GM21786 (cell line): ENCODE measurements at regions not wholly inside any gene's neighbourhood (a gene's known extent, or its start where the extent isn't known, plus 50 kb on each side); places are given as distances from the start of the nearest gene placed in this dataset.

ENCODE experiments used
- ATAC-seq: cut with Tn5 transposase; IDR thresholded peaks from one replicate; pipeline ENCODE4 v1.9.1; 2021; ENCODE audit not compliant: unreplicated experiment

DNA sequence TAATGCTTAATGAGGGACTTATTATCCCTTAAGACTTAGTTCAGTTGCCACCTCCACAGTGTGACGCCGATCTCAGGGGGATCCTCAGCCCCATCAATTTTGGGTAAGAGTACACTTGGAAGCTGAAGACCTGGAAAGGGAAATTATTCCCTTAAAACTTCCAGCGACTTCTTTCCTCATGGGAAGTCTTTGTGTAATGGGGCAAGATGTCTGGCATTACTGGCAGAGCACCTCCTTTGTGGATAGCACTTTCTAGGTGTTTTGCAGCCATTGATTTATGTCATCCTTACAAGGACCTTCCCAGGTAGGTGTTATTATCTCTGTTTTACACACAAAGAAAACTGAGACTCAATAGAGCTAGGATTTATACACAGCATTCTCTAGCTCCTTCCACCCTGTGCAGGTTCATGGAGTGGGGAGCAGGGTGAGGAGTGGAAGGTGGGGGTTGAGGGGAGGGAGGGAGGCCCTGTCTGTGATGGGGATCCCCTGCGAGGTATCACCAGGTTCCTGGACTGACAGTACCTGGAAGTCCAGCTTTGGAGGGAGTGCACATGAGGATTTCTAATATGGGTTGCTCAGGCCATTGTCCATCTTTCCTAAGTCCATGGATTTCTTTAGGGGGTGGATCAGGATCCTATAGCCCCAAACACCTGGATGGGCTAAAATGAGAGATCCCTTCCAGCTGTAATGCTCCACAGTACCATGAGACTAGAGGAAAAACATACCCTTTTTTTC lies 79.4 kb downstream of the MYCN start:
- ATAC-seq: no peak

DNA sequence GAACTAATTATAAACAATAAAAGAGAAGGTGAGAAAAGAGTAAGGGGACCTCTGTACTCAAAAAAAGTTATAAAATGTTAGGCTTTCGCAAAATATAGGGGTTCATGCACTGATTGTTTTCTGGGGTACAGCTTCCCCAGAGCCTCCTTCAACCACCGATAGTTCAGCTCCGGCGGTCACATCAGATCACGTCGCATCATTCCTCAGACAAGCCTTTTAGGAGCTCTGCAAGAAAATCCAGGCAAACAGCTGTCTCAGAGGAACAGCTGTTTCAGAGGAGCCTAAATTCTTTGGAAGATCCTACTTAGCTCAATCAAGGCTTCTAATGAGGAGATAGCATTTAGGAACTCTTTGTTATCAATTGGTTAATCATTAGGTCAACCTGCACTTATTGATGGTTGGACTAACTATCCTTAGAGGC lies 78.7 kb downstream of the MYCN start:
- no peak for ATAC-seq

DNA sequence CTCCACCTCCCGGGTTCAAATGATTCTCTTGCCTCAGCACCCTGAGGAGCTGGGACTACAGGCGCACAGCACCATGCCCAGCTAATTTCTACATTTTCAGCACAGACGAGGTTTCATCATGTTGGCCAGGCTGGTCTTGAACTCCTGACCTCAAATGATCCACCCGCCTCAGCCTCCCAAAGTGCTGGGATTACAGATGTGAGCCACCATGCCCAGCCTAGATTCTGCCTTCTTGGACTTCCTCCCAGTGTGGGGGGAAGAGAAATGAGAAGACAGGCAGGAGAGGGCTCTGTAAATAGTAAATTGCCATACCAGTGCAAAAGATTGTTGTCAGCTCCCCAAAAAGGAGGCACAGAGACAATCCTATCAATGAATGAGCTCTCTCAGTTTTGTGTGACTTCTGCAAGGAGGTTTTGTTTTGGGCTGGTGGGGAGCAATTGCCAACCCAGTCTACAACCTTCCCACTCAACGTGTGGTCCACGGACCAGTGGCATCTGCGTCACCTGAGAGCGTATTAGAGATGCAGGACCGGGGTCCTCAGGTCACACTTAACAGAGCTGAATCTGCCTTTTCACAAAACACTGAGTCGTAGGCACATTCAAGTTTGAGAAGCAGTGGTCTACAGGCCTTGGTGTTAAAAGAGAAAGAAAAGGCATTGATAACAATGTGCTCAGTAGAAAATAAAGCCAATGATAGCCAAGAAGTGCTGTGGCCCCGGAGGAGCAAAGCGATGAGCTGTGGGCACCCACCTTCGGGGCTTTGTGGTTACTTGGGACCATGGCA lies 78.1 kb downstream of the MYCN start:
- no peak for ATAC-seq

DNA sequence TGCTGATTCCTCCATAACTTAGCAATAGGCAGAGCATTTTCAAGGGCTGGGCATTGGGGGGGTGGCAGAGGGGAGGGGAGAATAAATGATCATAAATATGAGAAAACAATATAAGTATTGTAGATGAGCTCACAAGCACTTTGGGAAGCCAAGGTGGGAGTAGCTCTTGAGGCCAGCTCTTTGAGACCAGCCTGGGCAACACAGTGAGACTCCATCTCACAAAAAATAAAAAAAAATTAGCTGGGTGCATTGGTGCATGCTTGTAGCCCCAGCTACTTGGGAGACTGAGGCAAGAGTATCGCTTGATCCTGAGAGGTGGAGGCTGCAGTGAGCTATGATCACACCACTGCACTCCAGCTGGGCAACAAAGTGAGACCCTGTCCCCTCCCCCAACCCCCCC lies 75.9 kb downstream of the MYCN start:
- no peak for ATAC-seq

DNA sequence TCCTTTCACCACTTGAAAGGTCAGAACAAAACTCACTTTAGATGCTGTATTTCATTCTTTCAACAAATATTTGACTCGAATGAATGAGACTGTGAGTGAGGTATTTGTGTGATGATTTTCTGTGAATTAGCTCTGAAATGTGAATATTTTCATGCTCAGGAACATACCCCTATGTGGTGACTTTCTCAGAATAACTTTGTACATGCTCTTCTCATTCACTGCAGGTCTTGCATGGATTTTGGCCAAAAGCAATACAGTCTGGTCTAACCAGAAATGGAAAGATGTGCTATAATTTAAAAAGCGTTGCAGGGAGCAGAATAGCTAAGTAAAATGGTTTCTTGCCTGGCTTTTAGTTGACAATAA lies 75.5 kb downstream of the MYCN start:
- no peak for ATAC-seq

DNA sequence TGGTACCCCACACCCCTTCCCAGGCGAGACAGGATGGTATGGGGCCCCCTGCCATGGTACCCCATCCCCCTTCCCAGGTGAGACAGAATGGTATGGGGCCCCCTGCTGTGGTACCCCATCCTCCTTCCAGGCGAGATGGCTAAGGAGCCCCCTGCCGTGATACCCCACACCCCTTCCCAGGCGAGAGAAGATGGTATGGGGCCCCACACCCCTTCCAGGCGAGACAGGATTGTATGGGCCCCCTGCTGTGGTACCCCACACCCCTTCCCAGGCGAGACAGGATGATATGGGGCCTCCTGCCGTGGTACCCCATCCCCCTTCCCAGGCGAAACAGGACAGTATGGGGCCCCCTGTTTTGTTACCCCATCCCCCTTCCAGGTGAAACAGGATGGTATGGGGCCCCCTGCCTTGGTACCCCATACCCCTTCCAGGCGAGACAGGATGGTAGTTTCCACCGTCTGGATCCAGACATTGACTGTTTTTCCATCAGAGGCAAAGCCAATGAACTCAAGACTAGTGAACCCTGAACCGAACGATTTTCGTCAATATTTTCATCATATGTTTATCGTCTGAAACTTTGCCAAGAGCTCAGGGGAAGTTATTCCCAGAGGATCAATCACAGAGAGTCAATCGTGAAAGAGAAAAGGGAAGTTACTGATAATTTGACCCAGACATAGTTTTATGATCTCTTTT lies 75.0 kb downstream of the MYCN start:
- ATAC-seq: no peak

DNA sequence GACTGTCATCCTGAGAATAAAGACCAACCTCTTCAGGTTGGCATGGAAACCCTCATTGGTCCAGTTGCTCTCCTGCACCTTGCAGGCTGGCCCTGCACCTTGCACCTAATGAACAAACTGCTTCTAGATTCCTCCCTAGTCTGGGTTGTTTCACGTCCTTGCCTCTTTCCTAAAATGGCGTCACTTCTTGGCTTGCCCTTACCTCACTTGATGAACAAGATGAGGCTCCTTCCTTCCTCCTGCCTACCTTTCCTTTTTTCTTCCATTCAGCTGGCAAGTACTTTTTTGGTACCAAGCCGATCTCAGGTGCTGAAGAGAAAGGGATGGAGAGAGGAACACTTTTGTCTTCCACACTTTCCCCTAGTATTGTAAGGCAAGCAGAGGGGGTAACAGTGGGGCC lies 74.5 kb downstream of the MYCN start:
- no peak for ATAC-seq

DNA sequence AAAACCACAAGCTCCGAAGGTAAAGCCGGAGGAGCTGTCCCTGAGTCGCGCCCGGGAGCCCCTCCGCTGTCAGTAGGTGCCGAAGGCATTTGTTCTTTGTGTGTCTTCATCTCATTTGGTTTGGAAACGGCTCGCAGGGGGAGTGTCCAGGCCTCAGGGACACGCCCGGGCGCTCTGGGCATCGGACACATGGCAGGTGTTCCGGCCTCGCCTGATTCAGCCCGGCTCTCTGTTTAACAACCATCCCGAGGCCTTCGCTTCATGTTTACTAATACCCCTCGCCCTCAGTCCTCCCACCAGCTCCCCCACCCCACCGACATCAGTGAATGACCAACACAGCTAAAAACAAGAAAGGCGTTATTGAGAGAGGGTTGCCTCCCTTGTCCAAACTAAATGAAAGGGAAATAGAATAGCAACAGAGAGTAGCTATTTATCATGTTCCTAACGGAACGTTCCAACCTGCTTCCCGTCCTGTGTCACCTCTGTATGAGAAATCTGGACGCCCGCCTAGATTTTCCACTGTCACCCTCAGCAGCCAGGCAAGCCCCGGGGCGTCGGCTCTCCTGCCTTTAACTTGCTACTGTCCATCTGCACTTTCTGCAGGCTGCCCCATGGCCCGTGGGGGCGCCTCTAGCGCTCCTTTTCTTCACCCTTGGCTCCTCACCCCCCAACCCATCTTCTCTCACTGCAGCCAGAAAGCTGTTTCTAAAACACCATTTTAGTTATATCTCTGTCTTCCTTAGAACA lies 73.9 kb downstream of the MYCN start:
- no peak for ATAC-seq

DNA sequence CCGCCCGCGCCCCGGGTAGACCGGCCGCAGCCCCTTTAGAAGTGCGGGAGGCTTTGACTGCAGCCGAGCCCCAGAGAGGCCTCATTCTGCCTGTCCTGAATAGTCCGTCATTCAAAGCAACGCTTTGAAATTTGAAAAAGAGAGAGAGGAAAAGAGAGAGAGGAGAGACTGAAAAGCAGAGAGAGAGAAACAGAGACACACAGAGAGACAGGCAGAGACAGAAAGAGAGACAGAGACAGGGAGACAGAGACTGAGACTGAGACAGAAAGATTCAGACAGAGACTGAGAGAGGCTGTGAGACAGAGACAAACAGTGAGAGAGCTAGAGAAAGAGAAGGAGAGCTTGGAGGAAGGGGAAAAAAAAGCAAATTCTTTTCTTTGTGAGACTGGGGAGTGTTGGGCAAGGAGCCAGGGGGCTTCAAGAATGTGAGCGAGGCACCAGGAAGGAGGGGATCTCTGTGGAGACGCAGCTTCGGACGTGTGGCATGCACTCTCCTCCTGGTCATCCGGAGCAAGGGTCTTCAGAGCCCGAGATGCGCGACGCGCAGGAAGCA lies 73.1 kb downstream of the MYCN start:
- ATAC-seq: no peak

DNA sequence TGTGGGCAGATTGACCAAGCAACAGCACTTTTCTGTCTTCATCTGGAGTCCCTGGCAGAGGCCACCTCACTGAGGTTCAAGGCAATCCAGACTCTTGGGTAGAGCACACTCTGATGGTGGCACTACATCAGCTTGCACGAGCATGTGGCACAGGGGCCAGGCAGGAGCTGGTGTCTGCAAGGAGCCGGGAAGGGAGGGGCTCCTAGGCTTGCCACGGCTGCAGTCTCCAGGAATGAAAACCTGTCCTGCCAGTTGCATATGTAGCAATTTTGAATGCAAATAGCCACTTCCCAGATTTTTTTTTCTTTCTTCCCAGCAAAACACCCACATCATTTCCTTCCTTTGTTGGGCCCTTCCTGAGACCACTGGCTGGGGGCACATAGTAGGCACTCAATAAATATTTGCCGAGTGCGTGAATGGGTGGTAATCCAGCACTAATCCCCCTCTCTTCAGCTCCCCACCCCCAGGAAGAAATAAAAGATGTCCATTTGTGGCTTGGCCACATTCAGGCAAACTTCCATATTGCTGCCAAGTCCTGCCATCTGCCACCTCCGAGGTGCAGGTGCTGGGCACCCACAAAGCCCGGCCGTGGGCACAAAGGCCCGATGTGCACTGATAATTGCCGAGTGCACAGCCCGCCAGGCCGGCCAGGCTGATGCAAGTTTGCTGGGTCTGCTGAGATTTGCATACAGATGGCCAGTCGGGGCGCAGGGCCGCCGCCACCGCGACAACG lies 72.4 kb downstream of the MYCN start:
- no peak for ATAC-seq

DNA sequence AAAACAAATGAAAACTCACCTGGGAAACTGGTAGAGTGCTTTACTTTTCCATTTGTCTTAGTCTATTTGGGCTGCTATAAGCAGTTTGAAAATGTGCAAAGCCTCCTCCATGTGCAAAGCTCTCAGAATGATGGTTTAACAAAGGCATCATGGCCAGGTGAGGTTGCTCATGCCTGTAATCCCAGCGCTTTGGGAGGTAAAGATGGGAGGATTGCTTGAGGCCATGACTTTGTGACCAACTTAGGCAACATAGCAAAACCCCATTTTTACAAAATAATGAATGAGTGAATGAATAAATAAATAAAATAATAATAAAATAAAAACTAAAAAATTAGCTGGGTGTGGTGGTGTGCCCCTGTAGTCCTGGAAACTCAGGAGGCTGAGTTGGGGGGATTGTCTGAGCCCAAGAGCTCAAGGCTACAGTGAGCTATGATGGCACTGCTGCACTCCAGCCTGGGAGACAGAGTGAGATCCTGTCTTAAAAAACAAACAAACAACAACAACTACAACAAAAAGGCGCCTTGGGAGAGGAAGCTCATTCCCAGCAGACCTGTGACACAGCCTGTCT lies 71.8 kb downstream of the MYCN start:
- no peak for ATAC-seq

DNA sequence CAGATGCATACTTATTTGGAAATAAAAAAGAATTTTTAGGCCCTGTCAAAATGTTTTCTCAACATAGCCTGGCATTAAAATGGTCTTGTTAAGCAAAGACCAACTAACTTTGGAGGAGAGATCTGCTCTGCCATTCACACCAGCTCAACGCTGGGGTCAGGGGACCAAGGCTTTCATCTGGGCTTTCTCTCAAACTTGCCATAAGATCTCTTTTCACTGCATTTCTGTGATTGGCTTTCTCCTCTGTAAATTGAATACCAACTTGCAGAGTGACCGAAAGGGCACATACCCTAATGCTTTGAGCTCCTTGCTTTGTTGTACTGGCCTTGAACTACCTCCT lies 71.2 kb downstream of the MYCN start:
- ATAC-seq: no peak

DNA sequence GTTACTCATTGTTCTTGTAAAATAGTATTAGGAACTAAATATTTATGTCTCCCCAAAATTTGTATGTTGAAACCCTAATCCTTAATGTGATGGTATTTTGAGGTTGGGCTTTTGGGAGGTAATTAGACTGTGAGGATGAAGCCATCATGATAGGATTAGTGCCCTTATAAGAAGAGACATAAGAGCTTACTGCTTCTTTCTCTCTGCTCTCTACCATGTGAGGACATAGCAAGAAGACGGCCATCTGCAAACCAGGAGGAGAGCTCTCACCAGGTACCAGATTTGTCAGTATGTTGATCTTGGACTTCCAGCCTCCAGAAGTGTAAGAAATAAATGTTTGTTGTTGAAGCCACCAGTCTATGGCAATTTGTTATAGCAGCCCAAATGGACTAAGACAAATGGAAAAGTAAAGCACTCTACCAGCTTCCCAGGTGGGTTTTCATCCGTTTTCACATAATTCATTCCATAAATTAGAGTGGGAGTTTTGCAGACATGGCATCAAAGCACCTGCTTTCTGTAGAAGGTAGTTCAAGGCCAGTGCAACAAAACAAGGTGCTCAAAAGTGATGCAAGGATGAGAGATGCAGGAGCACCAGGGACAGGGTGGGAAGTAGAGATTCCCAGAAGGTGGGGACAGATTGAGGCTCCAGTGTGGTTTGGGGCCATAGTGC lies 70.7 kb downstream of the MYCN start:
- ATAC-seq: no peak

DNA sequence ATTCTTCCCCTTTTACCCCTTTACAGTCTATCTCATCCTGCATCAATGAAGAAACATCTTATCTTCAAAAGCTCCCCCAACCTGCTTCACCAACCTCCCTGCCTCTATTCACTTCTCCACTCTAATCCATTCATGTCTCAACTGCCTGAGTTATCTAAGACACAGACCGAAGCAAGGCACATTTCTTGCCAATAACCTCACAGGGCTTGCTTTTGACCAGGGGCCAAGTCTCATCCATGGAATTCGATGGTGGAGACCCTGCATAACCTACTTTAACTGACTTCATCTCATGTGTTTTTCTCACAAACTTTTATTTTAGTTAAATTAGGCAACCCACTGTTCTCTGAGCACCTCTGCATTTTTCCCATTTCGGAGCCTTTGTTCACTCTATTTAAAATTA lies 69.7 kb downstream of the MYCN start:
- ATAC-seq: no peak

DNA sequence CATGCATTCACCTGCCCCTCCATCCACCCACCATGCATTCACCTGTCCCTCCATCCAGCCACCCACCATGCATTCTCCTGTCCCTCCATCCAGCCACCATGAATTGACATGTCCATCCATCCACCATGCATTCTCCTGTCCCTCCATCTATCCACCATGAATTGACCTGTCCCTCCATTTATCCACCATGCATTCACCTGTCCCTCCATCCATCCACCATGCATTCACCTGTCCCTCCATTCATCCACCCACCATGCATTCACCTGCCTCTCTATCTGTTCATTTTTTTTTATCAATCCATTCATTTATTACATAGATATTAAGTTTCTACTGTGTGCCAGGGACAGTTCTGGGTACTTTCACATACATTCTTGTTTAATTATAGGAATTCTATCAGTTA lies 69.2 kb downstream of the MYCN start:
- ATAC-seq: no peak

DNA sequence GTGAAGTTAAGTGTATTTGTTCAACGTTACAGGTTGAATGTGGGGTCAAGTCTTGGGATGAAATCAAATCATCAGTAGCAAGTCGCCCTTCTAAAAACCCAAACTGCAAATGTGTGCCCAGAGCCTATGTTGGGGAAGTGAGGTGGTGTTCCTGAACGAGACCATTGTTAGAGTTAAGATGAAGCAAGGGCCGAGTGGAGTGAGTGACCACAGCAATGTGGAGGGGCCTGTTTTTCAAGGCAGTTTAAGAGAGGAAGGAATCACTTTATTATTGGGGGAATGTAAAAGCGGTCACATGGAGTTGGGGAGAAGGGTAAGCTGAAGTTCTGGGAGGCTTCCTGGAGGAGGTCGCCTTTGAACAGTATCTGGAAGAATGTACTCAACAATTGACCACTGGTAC lies 68.5 kb downstream of the MYCN start:
- no peak for ATAC-seq

DNA sequence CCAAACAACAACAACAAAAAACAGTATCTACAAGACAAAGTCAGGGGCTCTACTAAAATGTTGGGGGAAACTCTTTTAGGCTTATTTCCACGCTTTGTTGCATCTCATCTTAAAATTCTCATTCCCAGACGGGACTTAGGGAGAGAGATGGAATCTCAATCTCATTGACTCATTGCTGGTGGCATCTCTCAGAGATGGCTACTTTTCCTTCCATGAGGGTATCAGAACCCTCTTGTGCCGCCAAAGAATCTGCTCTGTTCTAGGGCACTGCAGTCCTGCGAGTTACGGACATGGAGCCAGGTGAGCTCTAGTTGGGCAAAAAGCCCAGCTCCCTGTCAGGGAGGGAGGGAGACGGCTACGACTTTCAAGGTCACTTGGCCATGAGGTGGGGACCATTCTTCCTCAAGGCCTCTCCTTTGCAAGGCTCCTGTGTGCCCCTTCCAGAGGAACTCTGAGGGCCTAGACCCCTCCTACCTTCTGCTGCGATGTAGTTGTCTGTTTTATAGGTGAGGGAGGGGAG lies 68.0 kb downstream of the MYCN start:
- no peak for ATAC-seq

DNA sequence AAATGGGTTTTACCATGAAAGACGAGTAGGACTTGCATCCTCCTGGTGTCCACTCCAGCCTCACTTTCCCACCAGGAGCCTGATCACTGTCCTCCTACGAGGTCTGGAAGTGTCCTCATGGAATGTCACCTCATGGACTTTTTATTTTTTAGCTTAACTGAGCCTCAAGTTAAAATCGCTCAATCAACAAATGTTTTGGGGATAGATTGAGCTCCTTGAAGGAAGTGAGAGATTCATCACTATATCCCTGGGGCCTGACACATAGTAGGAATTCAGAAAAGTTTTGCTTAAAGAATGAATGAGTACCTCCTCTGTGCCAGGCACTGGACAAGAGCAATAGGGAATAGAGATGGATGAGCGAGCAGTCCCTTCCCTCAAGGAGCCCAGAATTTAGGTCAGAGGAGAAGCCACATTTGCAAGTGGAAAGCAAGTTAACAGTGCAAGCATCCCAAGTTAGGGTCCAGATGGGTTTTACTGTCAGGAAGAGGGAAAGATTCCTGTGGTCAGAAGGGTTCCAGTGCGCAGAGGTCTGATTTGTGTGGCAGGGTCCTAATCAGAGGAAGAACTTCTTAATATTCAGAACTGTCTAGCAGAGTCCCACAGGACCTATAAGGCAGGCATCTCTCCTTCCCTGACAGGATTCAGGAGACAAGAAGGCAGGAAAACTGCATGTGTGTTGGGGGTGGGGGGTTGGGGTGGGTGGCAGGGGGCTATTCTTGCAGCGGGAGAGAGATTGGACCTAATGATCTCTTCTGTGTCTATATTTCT lies 67.0 kb downstream of the MYCN start:
- no peak for ATAC-seq
